Adrenal gland (tissue), 5 donors: ENCODE measurements at regions not wholly inside any gene's neighbourhood (a gene's known extent, or its start where the extent isn't known, plus 50 kb on each side); places are given as distances from the start of the nearest gene placed in this dataset.

Source experiments
- CTCF ChIP-seq, 6 experiments: fragments of 450-650 bp in 4 of 6; fragments of 200-600 bp in 2 of 6; sonication (generic) in 1 of 6; IDR thresholded peaks; 1 replicate in 5 of 6; 2 replicates in 1 of 6; pipeline versions ENCODE4 v1.5.1 to v1.8.0; 2016 to 2021; ENCODE audit warnings: antibody characterized with exemption in 6 of 6, mild to moderate bottlenecking in 2 of 6, moderate library complexity in 1 of 6
- POLR2A ChIP-seq, 2 donors: fragments of 450-650 bp; IDR thresholded peaks; one replicate each; pipeline ENCODE4 v1.6.1; 2017; ENCODE audit warnings: antibody characterized with exemption in 2 of 2, mild to moderate bottlenecking in 2 of 2, moderate library complexity in 1 of 2
- donor health status: DM: no; HTN: no; CAD: no.

GRCh38 chr10:123613346-123613850 is 52.8 kb upstream of the GPR26 start:
- no peak for TF ChIP-seq CTCF (IDR thresholded peaks at IDR 0.05)
- TF ChIP-seq POLR2A (IDR thresholded peaks at IDR 0.05), result no peak
